ENCODE measurements at regions not wholly inside any gene's neighbourhood (a gene's known extent, or its start where the extent isn't known, plus 50 kb on each side); places are given as distances from the start of the nearest gene placed in this dataset.

GRCh38 chr5:118703241-118703640 lies 285.1 kb downstream of the DTWD2 start:
- Histone ChIP-seq H3K4me3 (ENCODE audit: low read depth, low read length) (no peak overlapping the region), H3K27me3 (ENCODE audit: control insufficient read depth, insufficient read depth, low read length) (no peaks in the 10 kb centered on the region), H3K36me3 (ENCODE audit: control insufficient read depth, insufficient read depth, low read length) (no peaks in the 10 kb centered on the region)
- no peak for DNase-seq (ENCODE audit: low read depth)
- no peak for TF ChIP-seq CTCF (IDR thresholded peaks at IDR 0.05; ENCODE audit: insufficient read depth, low read length, poor library complexity, severe bottlenecking)

GRCh38 chr5:118701791-118702190 lies 286.6 kb downstream of the DTWD2 start:
- H3K27me3 ChIP-seq (ENCODE audit: control insufficient read depth, insufficient read depth, low read length) = no peaks in the 10 kb centered on the region
- DNase-seq (ENCODE audit: low read depth) = no peak

GRCh38 chr5:118700510-118700909 lies 287.8 kb downstream of the DTWD2 start:
- TF ChIP-seq CTCF (IDR thresholded peaks at IDR 0.05; ENCODE audit: insufficient read depth, low read length, poor library complexity, severe bottlenecking) = no peak
- no peaks in the 10 kb centered on the region for H3K27me3 ChIP-seq (ENCODE audit: control insufficient read depth, insufficient read depth, low read length)
- H3K36me3 ChIP-seq (ENCODE audit: control insufficient read depth, insufficient read depth, low read length) = no peaks in the 10 kb centered on the region
- H3K4me3 ChIP-seq (ENCODE audit: low read depth, low read length) = no peak overlapping the region
- no peak for DNase-seq (ENCODE audit: low read depth)

More at GRCh38 chr5:118701791-118702190, 286.6 kb downstream of the DTWD2 start:
- Histone ChIP-seq H3K36me3 (ENCODE audit: control insufficient read depth, insufficient read depth, low read length) (no peaks in the 10 kb centered on the region), H3K4me3 (ENCODE audit: low read depth, low read length) (no peak overlapping the region)
- no peak for TF ChIP-seq CTCF (IDR thresholded peaks at IDR 0.05; ENCODE audit: insufficient read depth, low read length, poor library complexity, severe bottlenecking)

- H3K4me3 ChIP-seq (ENCODE audit: low read depth, low read length) = no peak overlapping the region
- no peak for TF ChIP-seq CTCF (IDR thresholded peaks at IDR 0.05; ENCODE audit: insufficient read depth, low read length, poor library complexity, severe bottlenecking)
- no peaks in the 10 kb centered on the region for H3K36me3 ChIP-seq (ENCODE audit: control insufficient read depth, insufficient read depth, low read length)
- no peak for DNase-seq (ENCODE audit: low read depth)
- no peaks in the 10 kb centered on the region for H3K27me3 ChIP-seq (ENCODE audit: control insufficient read depth, insufficient read depth, low read length)
Observed at GRCh38 chr5:118698774-118699173, 289.6 kb downstream of the DTWD2 start.

- no peak for DNase-seq (ENCODE audit: low read depth)
- no peak for TF ChIP-seq CTCF (IDR thresholded peaks at IDR 0.05; ENCODE audit: insufficient read depth, low read length, poor library complexity, severe bottlenecking)
- Histone ChIP-seq H3K4me3 (ENCODE audit: low read depth, low read length) (no peak overlapping the region), H3K36me3 (ENCODE audit: control insufficient read depth, insufficient read depth, low read length) (no peaks in the 10 kb centered on the region), H3K27me3 (ENCODE audit: control insufficient read depth, insufficient read depth, low read length) (no peaks in the 10 kb centered on the region)
Observed at GRCh38 chr5:118696076-118696475, 292.3 kb downstream of the DTWD2 start.

GRCh38 chr5:118692811-118693342 lies 295.5 kb downstream of the DTWD2 start:
- DNase-seq (ENCODE audit: low read depth) = no peak
- TF ChIP-seq CTCF (IDR thresholded peaks at IDR 0.05; ENCODE audit: insufficient read depth, low read length, poor library complexity, severe bottlenecking) = no peak
- Histone ChIP-seq H3K27me3 (ENCODE audit: control insufficient read depth, insufficient read depth, low read length) (no peaks in the 10 kb centered on the region), H3K36me3 (ENCODE audit: control insufficient read depth, insufficient read depth, low read length) (no peaks in the 10 kb centered on the region), H3K4me3 (ENCODE audit: low read depth, low read length) (no peak overlapping the region)

Measured in kidney epithelial cell (primary cell).